VCaP (cell line): ENCODE measurements at regions not wholly inside any gene's neighbourhood (a gene's known extent, or its start where the extent isn't known, plus 50 kb on each side); places are given as distances from the start of the nearest gene placed in this dataset.

Experiments used
- H3K27ac ChIP-seq: fragments of 450-650 bp; 2 replicates; pipeline ENCODE4 v1.5.1; 2017
- CTCF ChIP-seq: fragments of 450-650 bp; conservative IDR thresholded peaks from 2 replicates; pipeline ENCODE4 v1.5.1; 2017; ENCODE audit warnings: mild to moderate bottlenecking, moderate library complexity

GRCh38 chr9:1759009-1759408, 256.1 kb upstream of the SMARCA2 start:
- TF ChIP-seq CTCF, result no peak
- H3K27ac ChIP-seq, result no peak overlapping the region

- no peak overlapping the region for H3K27ac ChIP-seq
- no peak for TF ChIP-seq CTCF
Measured at GRCh38 chr9:1759771-1760300, 255.3 kb upstream of the SMARCA2 start.

- no peak for TF ChIP-seq CTCF
- H3K27ac ChIP-seq, result no peak overlapping the region
Measured at GRCh38 chr9:1761807-1762206, 253.3 kb upstream of the SMARCA2 start.

GRCh38 chr9:1766042-1766441, 249.1 kb upstream of the SMARCA2 start:
- no peak overlapping the region for H3K27ac ChIP-seq
- no peak for TF ChIP-seq CTCF

- no peak overlapping the region for H3K27ac ChIP-seq
- no peak for TF ChIP-seq CTCF
Measured at GRCh38 chr9:1768561-1768960, 246.6 kb upstream of the SMARCA2 start.

- H3K27ac ChIP-seq, result no peak overlapping the region
- no peak for TF ChIP-seq CTCF
Measured at GRCh38 chr9:1771094-1771789, 243.9 kb upstream of the SMARCA2 start.

GRCh38 chr9:1775230-1775629, 239.9 kb upstream of the SMARCA2 start:
- no peak for TF ChIP-seq CTCF

More at GRCh38 chr9:1775230-1775629, 239.9 kb upstream of the SMARCA2 start:
- peak overlapping the region; percentile 33; the same call in 1 of the 2 replicates for H3K27ac ChIP-seq
